ENCODE measurements at regions not wholly inside any gene's neighbourhood (a gene's known extent, or its start where the extent isn't known, plus 50 kb on each side); places are given as distances from the start of the nearest gene placed in this dataset.

GRCh38 chr21:27735699-27736098 is 768.8 kb upstream of the ADAMTS5 start:
- TF ChIP-seq CTCF (IDR thresholded peaks at IDR 0.05), result no peak
- TF ChIP-seq POLR2AphosphoS5 (IDR thresholded peaks at IDR 0.05; ENCODE audit: insufficient read depth in 1 of 2, low read depth in 1 of 2), result no peak
- no peak for TF ChIP-seq POLR2A (IDR thresholded peaks at IDR 0.05)

All from vagina (tissue), 2 donors.